Testis (tissue), 2 donors: ENCODE measurements at regions not wholly inside any gene's neighbourhood (a gene's known extent, or its start where the extent isn't known, plus 50 kb on each side); places are given as distances from the start of the nearest gene placed in this dataset.

Experiments
- CTCF ChIP-seq, 3 experiments: fragments of 450-650 bp in 2 of 3; fragments of 200-600 bp in 1 of 3; sonication (generic) in 1 of 3; IDR thresholded peaks; one replicate each; pipeline ENCODE4 v1.5.1; 2016 to 2019; ENCODE audit warnings: antibody characterized with exemption in 3 of 3, mild to moderate bottlenecking in 2 of 3, moderate library complexity in 1 of 3
- POLR2A ChIP-seq: fragments of 450-650 bp; IDR thresholded peaks from one replicate; pipeline ENCODE4 v1.6.1; 2017; ENCODE audit warnings: antibody characterized with exemption, mild to moderate bottlenecking, moderate library complexity

GRCh38 chr4:12615822-12616221 lies 868.3 kb downstream of the RAB28 start:
- TF ChIP-seq POLR2A (no peak), CTCF (IDR thresholded peaks at IDR 0.05) (no peak)
